ENCODE measurements at regions not wholly inside any gene's neighbourhood (a gene's known extent, or its start where the extent isn't known, plus 50 kb on each side); places are given as distances from the start of the nearest gene placed in this dataset.

GRCh38 chr1:198917226-198917625 lies 278.4 kb downstream of the PTPRC start:
- Histone ChIP-seq H3K27me3 (no peaks in the 10 kb centered on the region), H3K9me3 (no peaks in the 10 kb centered on the region), H3K27ac (replicated peaks in 1 of 4) (no peak overlapping the region), H3K36me3 (no peaks in the 10 kb centered on the region), H3K4me3 (no peak overlapping the region), H3K4me1 (peaks cover 0 to 10% (median 0%) of the 10 kb centered on the region in 4 donors)
- TF ChIP-seq EP300 (IDR thresholded peaks at IDR 0.05) (no peak), CTCF (IDR thresholded peaks at IDR 0.05) (no peak), POLR2AphosphoS5 (IDR thresholded peaks at IDR 0.05) (no peak), POLR2A (IDR thresholded peaks at IDR 0.05; ENCODE audit: low read depth) (no peak)
- 59% methylated on average over 2 of the region's 2 CpGs for WGBS
- no peak for DNase-seq (ENCODE audit: extremely low spot score)
- intact Hi-C loops (cut with DNase I), result no loop called here

- H3K27ac ChIP-seq (replicated peaks in 1 of 4), result no peak overlapping the region
- WGBS, result 60% methylated on average over 5 of the region's 5 CpGs
- no peaks in the 10 kb centered on the region for H3K9me3 ChIP-seq
- peaks cover 0 to 3% (median 0%) of the 10 kb centered on the region in 4 donors for H3K4me1 ChIP-seq
- H3K4me3 ChIP-seq, result no peak overlapping the region
- H3K27me3 ChIP-seq, result no peaks in the 10 kb centered on the region
- no peak for DNase-seq (ENCODE audit: extremely low spot score)
- intact Hi-C loops (cut with DNase I), result no loop called here
- H3K36me3 ChIP-seq, result no peaks in the 10 kb centered on the region
- no peak for TF ChIP-seq CTCF (IDR thresholded peaks at IDR 0.05)
- TF ChIP-seq POLR2AphosphoS5 (IDR thresholded peaks at IDR 0.05), result no peak
- no peak for TF ChIP-seq EP300 (IDR thresholded peaks at IDR 0.05)
- no peak for TF ChIP-seq POLR2A (IDR thresholded peaks at IDR 0.05; ENCODE audit: low read depth)
Observed at GRCh38 chr1:198918920-198919319, 280.1 kb downstream of the PTPRC start.

- no peaks in the 10 kb centered on the region for H3K36me3 ChIP-seq
- WGBS, result 74% methylated on average over 5 of the region's 5 CpGs
- no peak overlapping the region for H3K27ac ChIP-seq (replicated peaks in 1 of 4)
- H3K9me3 ChIP-seq, result no peaks in the 10 kb centered on the region
- no peak for DNase-seq (ENCODE audit: extremely low spot score)
- H3K4me3 ChIP-seq, result no peak overlapping the region
- intact Hi-C loops (cut with DNase I), result no loop called here
- no peaks in the 10 kb centered on the region for H3K27me3 ChIP-seq
- peaks cover 0 to 3% (median 0%) of the 10 kb centered on the region in 4 donors for H3K4me1 ChIP-seq
- TF ChIP-seq EP300 (IDR thresholded peaks at IDR 0.05) (no peak), POLR2AphosphoS5 (IDR thresholded peaks at IDR 0.05) (no peak), POLR2A (IDR thresholded peaks at IDR 0.05; ENCODE audit: low read depth) (no peak), CTCF (IDR thresholded peaks at IDR 0.05) (no peak)
Observed at GRCh38 chr1:198919667-198920398, 281.0 kb downstream of the PTPRC start.

- Histone ChIP-seq H3K36me3 (no peaks in the 10 kb centered on the region), H3K27ac (replicated peaks in 1 of 4) (no peak overlapping the region), H3K27me3 (no peaks in the 10 kb centered on the region), H3K9me3 (no peaks in the 10 kb centered on the region), H3K4me1 (peaks cover 0 to 3% (median 0%) of the 10 kb centered on the region in 4 donors), H3K4me3 (no peak overlapping the region)
- DNase-seq (ENCODE audit: extremely low spot score), result no peak
- intact Hi-C loops (cut with DNase I), result no loop called here
- no peak for TF ChIP-seq CTCF (IDR thresholded peaks at IDR 0.05)
- TF ChIP-seq EP300 (IDR thresholded peaks at IDR 0.05), result no peak
- TF ChIP-seq POLR2A (IDR thresholded peaks at IDR 0.05; ENCODE audit: low read depth), result no peak
- TF ChIP-seq POLR2AphosphoS5 (IDR thresholded peaks at IDR 0.05), result no peak
- WGBS, result 86% methylated on average over 5 of the region's 5 CpGs
Observed at GRCh38 chr1:198922638-198923430, 284.0 kb downstream of the PTPRC start.
